Ovary (tissue), 3 donors: ENCODE measurements at regions not wholly inside any gene's neighbourhood (a gene's known extent, or its start where the extent isn't known, plus 50 kb on each side); places are given as distances from the start of the nearest gene placed in this dataset.

Experiments
- CTCF ChIP-seq, 3 donors: fragments of 450-650 bp in 2 of 3; fragments of 200-600 bp in 1 of 3; IDR thresholded peaks; one replicate each; pipeline versions ENCODE4 v1.5.1 to v1.8.0; 2016 to 2022; ENCODE audit warnings: antibody characterized with exemption in 3 of 3, mild to moderate bottlenecking in 1 of 3
- EP300 ChIP-seq: sonication (generic); formaldehyde crosslinking; IDR thresholded peaks from one replicate; pipeline ENCODE4 v1.6.1; 2017; ENCODE audit warnings: antibody characterized with exemption
- POLR2A ChIP-seq: fragments of 450-650 bp; IDR thresholded peaks from one replicate; pipeline ENCODE4 v1.6.1; 2017; ENCODE audit warnings: antibody characterized with exemption, mild to moderate bottlenecking, moderate library complexity
- donor health status: DM: no; HTN: no; CAD: no.

- no peak for TF ChIP-seq CTCF (IDR thresholded peaks at IDR 0.05)
- TF ChIP-seq EP300: no peak
- no peak for TF ChIP-seq POLR2A
Measured at GRCh38 chr2:193867454-193867853, 1672.7 kb upstream of the TMEFF2 start.
